Smooth muscle cell of the brain vasculature (primary cell): ENCODE measurements at regions not wholly inside any gene's neighbourhood (a gene's known extent, or its start where the extent isn't known, plus 50 kb on each side); places are given as distances from the start of the nearest gene placed in this dataset.
A peak's percentile ranks its signal among the peaks of the same experiment; 100 is the strongest.

Experiments used
- DNase-seq: peaks from one replicate; pipeline ENCODE4 v3.0.0-alpha.2; 2012; ENCODE audit warnings: low read depth, low spot score

- DNase-seq = peak; percentile 69
These were observed 70.8 kb upstream of the MEOX2 start for GRCh38 chr7:15757041-15758000.

DNA sequence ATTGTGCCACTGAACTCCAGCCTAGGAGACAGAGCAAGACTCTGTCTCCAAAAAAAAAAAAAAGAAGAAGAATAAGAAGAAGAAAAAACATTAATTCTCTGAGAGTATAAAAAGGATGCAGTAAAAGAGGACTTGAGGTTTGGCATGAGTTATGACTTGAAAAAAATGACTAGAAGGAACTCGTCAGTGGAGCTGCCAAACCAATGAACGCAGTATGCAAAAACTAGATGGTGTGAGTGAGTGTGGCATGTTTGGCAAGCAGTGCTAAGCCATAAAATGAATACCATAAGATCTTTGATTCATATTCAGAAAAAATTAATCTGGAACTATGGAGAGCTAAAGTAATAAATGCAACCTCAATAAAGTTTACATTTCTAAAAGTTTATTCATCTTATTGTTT is 68.6 kb upstream of the MEOX2 start:
- no peak for DNase-seq

DNA sequence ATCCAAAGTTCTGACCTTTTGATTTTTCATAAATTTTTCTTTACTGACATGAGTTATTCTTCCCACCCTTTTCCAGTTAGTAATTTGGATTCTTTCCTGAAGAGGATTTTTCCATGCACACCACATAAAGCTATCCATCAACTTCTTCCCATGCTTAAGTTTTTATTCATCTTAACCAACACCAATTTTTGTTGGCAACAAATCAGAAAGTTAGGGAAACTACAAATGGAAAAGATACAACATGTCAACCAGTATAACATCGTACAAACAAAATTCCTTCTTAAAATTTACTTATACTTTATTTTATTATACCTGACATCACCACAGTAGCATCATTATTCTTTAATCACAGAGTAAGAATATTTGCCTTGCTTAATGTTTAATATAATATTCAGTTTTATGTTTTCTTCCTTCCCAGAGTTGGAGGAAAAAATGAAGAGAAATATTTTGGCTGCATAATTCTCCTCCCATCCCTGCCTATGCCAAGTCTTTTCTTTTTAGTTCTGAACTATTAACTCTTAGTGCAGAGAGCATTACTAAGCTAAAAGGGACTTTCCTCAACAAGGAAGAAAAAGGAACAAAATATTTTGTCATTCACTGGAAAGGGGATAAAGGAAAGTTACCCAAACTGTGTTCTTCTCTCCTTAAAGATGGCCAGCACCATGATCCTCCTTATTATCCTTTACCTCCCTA is 67.5 kb upstream of the MEOX2 start:
- DNase-seq = no peak

DNA sequence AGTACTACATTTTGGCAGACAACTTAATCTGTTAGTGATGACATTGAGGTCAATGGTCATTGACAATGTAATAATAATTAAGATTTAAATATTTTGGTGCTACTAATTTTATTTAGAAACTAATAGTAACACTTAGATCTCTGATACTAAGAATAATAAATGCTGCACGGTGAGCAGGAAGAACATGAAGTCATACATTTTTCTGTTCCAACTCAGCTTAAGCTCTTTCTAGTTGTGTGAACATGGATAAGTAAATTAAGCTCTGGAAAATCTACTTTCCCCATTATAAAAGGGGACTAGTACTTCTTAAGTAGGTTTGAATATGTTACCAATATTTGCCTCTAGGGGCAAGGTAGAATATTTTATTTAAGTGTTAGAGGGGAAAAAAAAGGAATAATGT is 65.9 kb upstream of the MEOX2 start:
- DNase-seq = no peak

DNA sequence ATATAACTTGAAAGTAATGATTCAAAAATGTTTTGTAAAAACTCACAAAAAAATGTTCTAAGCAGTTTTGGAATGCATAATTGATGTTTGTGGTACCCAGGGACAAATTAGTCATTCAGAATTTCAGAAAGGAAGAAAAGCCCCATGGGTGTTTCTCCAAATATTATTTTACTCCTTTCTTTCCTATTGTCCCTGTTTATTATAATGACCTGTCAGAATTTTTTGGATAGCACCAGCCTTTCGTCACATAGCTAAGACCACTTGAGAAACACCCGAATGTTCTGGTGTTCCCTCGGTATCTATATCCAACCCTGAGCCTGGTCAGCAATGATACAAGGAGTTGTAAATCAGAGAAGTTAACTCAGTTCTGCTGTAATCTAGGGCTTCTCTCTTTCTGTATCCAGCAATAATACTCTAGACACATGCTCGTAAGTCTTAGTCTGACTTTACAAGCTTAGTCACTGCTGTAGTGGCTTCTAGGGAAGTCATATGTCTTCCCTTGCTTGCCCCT is 64.8 kb upstream of the MEOX2 start:
- DNase-seq = peak; percentile 9

DNA sequence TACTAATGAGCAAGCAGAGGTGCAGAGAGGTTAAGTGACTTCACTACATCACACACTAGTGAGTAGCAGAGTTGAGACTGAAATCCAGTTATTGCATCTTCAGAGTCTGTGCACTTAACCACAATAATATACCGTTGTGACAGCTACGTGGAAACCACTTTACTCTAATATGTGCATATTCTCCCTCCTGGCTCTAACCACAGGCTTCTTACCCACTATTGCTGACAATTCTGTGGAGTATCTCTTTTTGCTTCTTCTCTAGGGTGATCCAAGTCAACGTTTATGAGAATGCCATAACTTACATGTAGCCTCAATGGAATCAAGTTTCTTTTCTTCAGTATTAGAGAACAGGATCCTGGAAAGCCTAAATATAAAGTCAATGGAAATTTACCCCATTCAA is 64.2 kb upstream of the MEOX2 start:
- no peak for DNase-seq

DNA sequence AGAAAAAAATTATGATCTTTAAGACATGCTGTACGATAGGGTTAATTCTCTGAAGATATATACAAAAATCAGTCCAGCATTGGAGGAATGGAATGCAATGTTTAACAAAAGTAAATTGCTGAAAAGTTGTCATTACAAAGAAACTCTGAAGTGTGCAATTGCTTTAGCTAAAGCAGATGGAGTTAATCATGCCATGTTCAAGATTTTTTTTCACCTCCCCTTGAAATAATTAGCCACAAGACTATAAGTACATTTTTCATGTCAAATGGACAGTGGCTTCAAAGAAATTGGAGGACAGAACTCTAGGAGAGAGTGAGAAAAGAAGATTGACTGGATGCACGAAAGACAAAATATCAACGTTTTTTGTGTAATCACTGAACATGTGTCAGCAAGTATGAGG is 63.1 kb upstream of the MEOX2 start:
- no peak for DNase-seq

DNA sequence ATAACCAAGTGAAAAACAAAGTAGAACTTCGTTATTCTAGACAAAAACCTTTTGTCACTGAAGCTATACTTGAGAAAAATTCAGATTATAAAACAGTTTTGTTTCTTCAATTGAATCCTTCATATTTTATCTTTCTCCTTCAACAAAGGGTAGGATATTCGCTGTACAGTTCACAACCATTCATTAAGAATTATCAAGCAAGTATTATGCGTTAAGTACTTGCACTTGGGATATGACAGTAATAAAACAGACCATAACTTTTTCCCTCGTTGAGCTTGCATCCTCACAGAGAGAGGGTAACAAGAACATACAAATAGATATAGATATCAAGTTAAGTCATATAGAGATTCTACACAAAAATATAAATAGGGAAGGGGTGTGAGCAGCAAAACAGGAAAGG is 61.2 kb upstream of the MEOX2 start:
- DNase-seq = no peak

GRCh38 chr7:15747301-15747700 is 60.8 kb upstream of the MEOX2 start:
- DNase-seq = no peak

GRCh38 chr7:15743926-15744480 is 57.5 kb upstream of the MEOX2 start:
- DNase-seq = no peak

DNA sequence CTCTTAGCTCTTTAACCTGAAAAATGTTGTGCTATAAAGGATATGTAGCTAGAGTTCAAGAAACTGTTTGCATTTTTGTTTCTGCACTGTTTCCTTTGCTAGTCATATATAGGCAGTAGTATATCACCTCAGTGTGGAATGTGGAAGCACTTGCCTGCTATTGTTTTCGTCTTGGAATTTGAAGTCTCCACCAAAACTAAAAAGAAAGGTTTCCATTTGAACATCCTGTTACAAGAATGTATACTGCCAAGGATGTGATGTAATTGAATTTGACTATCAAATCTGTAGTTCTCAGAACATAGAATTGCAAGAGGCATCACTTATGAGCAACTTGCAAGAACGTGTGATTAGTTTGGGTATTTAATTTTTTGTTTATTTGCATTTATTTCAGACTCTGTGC is 51.1 kb upstream of the MEOX2 start:
- no peak for DNase-seq
